ENCODE measurements at regions not wholly inside any gene's neighbourhood (a gene's known extent, or its start where the extent isn't known, plus 50 kb on each side); places are given as distances from the start of the nearest gene placed in this dataset.

GRCh38 chr4:177555007-177555574, 112.9 kb upstream of the AGA start:
- no peak overlapping the region for H3K23ac ChIP-seq (ENCODE audit: low read depth, low read length, poor library complexity)
- H2BK120ac ChIP-seq (ENCODE audit: low read depth, low read length), result no peak overlapping the region
- no peak overlapping the region for H3K4me2 ChIP-seq (ENCODE audit: insufficient read depth, low read length, poor library complexity, severe bottlenecking)
- peaks cover 0 to 4% of the 10 kb centered on the region in 2 donors for H3K9me3 ChIP-seq (replicated peaks in 1 of 2; ENCODE audit: control insufficient read depth in 2 of 2, insufficient read depth in 1 of 2, low read depth in 1 of 2, low read length in 2 of 2)
- no peak overlapping the region for H2AFZ ChIP-seq (ENCODE audit: low read length)
- H3K4me3 ChIP-seq (ENCODE audit: low read length in 2 of 2), result no peak overlapping the region
- H3K14ac ChIP-seq (ENCODE audit: low read length), result no peak overlapping the region
- no peak overlapping the region for H4K91ac ChIP-seq (ENCODE audit: low read depth, low read length, poor library complexity)
- H4K8ac ChIP-seq (ENCODE audit: low read depth, low read length), result no peak overlapping the region
- H3K18ac ChIP-seq (ENCODE audit: low read length), result no peak overlapping the region
- no peaks in the 10 kb centered on the region for H3K79me1 ChIP-seq (ENCODE audit: low read depth, low read length)
- peaks cover 0 to 4% of the 10 kb centered on the region in 2 donors for H3K4me1 ChIP-seq (ENCODE audit: control insufficient read depth in 2 of 2, insufficient read depth in 1 of 2, low read depth in 1 of 2, low read length in 2 of 2)
- H3K36me3 ChIP-seq (replicated peaks in 1 of 2; ENCODE audit: control insufficient read depth in 2 of 2, insufficient read depth in 2 of 2, low read length in 2 of 2), result no peaks in the 10 kb centered on the region
- no CpG with 5 or more reads among the region's 2 CpGs for WGBS, 2 donors (ENCODE audit: extremely low coverage in 2 of 2, insufficient read length in 2 of 2, insufficient replicate concordance in 1 of 2)
- H3K9ac ChIP-seq (ENCODE audit: low read depth, low read length, poor library complexity), result no peak overlapping the region
- peak; percentile 12 for DNase-seq (ENCODE audit: low spot score)
- no peak overlapping the region for H2BK15ac ChIP-seq (ENCODE audit: low read length)
- H3K4ac ChIP-seq (ENCODE audit: low read length), result no peak overlapping the region
- no peaks in the 10 kb centered on the region for H3K27me3 ChIP-seq (ENCODE audit: control insufficient read depth in 3 of 3, insufficient read depth in 3 of 3, low read depth in 1 of 3, low read length in 3 of 3)
- H2AK5ac ChIP-seq (ENCODE audit: low read depth, low read length), result no peak overlapping the region
- no peak overlapping the region for H2BK12ac ChIP-seq (ENCODE audit: low read length)
- H2BK5ac ChIP-seq (ENCODE audit: low read length), result no peak overlapping the region
- no peak overlapping the region for H3K27ac ChIP-seq (replicated peaks; ENCODE audit: low read length)

- no peak overlapping the region for H4K91ac ChIP-seq (ENCODE audit: low read depth, low read length, poor library complexity)
- no peak overlapping the region for H3K23ac ChIP-seq (ENCODE audit: low read depth, low read length, poor library complexity)
- no peak overlapping the region for H3K18ac ChIP-seq (ENCODE audit: low read length)
- H2AFZ ChIP-seq (ENCODE audit: low read length), result no peak overlapping the region
- H2AK5ac ChIP-seq (ENCODE audit: low read depth, low read length), result no peak overlapping the region
- H3K36me3 ChIP-seq (replicated peaks in 1 of 2; ENCODE audit: control insufficient read depth in 2 of 2, insufficient read depth in 2 of 2, low read length in 2 of 2), result no peaks in the 10 kb centered on the region
- H3K4me2 ChIP-seq (ENCODE audit: insufficient read depth, low read length, poor library complexity, severe bottlenecking), result no peak overlapping the region
- no peak overlapping the region for H2BK5ac ChIP-seq (ENCODE audit: low read length)
- no peak overlapping the region for H2BK120ac ChIP-seq (ENCODE audit: low read depth, low read length)
- peaks cover 0 to 4% of the 10 kb centered on the region in 2 donors for H3K9me3 ChIP-seq (replicated peaks in 1 of 2; ENCODE audit: control insufficient read depth in 2 of 2, insufficient read depth in 1 of 2, low read depth in 1 of 2, low read length in 2 of 2)
- DNase-seq (ENCODE audit: low spot score), result no peak
- no peaks in the 10 kb centered on the region for H3K27me3 ChIP-seq (ENCODE audit: control insufficient read depth in 3 of 3, insufficient read depth in 3 of 3, low read depth in 1 of 3, low read length in 3 of 3)
- H3K4me1 ChIP-seq (ENCODE audit: control insufficient read depth in 2 of 2, insufficient read depth in 1 of 2, low read depth in 1 of 2, low read length in 2 of 2), result peaks cover 0 to 4% of the 10 kb centered on the region in 2 donors
- H3K4me3 ChIP-seq (ENCODE audit: low read length in 2 of 2), result no peak overlapping the region
- no peak overlapping the region for H2BK12ac ChIP-seq (ENCODE audit: low read length)
- H4K8ac ChIP-seq (ENCODE audit: low read depth, low read length), result no peak overlapping the region
- H2BK15ac ChIP-seq (ENCODE audit: low read length), result no peak overlapping the region
- H3K9ac ChIP-seq (ENCODE audit: low read depth, low read length, poor library complexity), result no peak overlapping the region
- no peak overlapping the region for H3K27ac ChIP-seq (replicated peaks; ENCODE audit: low read length)
- H3K79me1 ChIP-seq (ENCODE audit: low read depth, low read length), result no peaks in the 10 kb centered on the region
- H3K4ac ChIP-seq (ENCODE audit: low read length), result no peak overlapping the region
- peak overlapping the region; percentile 63 for H3K14ac ChIP-seq (ENCODE audit: low read length)
- no CpG with 5 or more reads among the region's 21 CpGs for WGBS, 2 donors (ENCODE audit: extremely low coverage in 2 of 2, insufficient read length in 2 of 2, insufficient replicate concordance in 1 of 2)
Observed at GRCh38 chr4:177557416-177557815, 115.2 kb upstream of the AGA start.

GRCh38 chr4:177558995-177559394, 116.8 kb upstream of the AGA start:
- no peak overlapping the region for H3K4me3 ChIP-seq (ENCODE audit: low read length in 2 of 2)
- H3K4ac ChIP-seq (ENCODE audit: low read length), result no peak overlapping the region
- H2BK5ac ChIP-seq (ENCODE audit: low read length), result no peak overlapping the region
- DNase-seq (ENCODE audit: low spot score), result no peak
- H3K27ac ChIP-seq (replicated peaks; ENCODE audit: low read length), result no peak overlapping the region
- no peak overlapping the region for H3K18ac ChIP-seq (ENCODE audit: low read length)
- H3K9me3 ChIP-seq (replicated peaks in 1 of 2; ENCODE audit: control insufficient read depth in 2 of 2, insufficient read depth in 1 of 2, low read depth in 1 of 2, low read length in 2 of 2), result peaks cover 0 to 4% of the 10 kb centered on the region in 2 donors
- no peak overlapping the region for H3K14ac ChIP-seq (ENCODE audit: low read length)
- no peak overlapping the region for H3K4me2 ChIP-seq (ENCODE audit: insufficient read depth, low read length, poor library complexity, severe bottlenecking)
- H3K9ac ChIP-seq (ENCODE audit: low read depth, low read length, poor library complexity), result no peak overlapping the region
- H4K91ac ChIP-seq (ENCODE audit: low read depth, low read length, poor library complexity), result no peak overlapping the region
- no CpG with 5 or more reads among the region's 3 CpGs for WGBS, 2 donors (ENCODE audit: extremely low coverage in 2 of 2, insufficient read length in 2 of 2, insufficient replicate concordance in 1 of 2)
- no peak overlapping the region for H2AK5ac ChIP-seq (ENCODE audit: low read depth, low read length)
- H3K27me3 ChIP-seq (ENCODE audit: control insufficient read depth in 3 of 3, insufficient read depth in 3 of 3, low read depth in 1 of 3, low read length in 3 of 3), result no peaks in the 10 kb centered on the region
- H2AFZ ChIP-seq (ENCODE audit: low read length), result peak overlapping the region; percentile 36
- no peak overlapping the region for H2BK120ac ChIP-seq (ENCODE audit: low read depth, low read length)
- H3K36me3 ChIP-seq (replicated peaks in 1 of 2; ENCODE audit: control insufficient read depth in 2 of 2, insufficient read depth in 2 of 2, low read length in 2 of 2), result no peaks in the 10 kb centered on the region
- H2BK12ac ChIP-seq (ENCODE audit: low read length), result no peak overlapping the region
- no peaks in the 10 kb centered on the region for H3K79me1 ChIP-seq (ENCODE audit: low read depth, low read length)
- no peak overlapping the region for H3K23ac ChIP-seq (ENCODE audit: low read depth, low read length, poor library complexity)
- peaks cover 0 to 4% of the 10 kb centered on the region in 2 donors for H3K4me1 ChIP-seq (ENCODE audit: control insufficient read depth in 2 of 2, insufficient read depth in 1 of 2, low read depth in 1 of 2, low read length in 2 of 2)
- H2BK15ac ChIP-seq (ENCODE audit: low read length), result no peak overlapping the region
- no peak overlapping the region for H4K8ac ChIP-seq (ENCODE audit: low read depth, low read length)

- H2BK120ac ChIP-seq (ENCODE audit: low read depth, low read length), result no peak overlapping the region
- H3K36me3 ChIP-seq (replicated peaks in 1 of 2; ENCODE audit: control insufficient read depth in 2 of 2, insufficient read depth in 2 of 2, low read length in 2 of 2), result no peaks in the 10 kb centered on the region
- H3K18ac ChIP-seq (ENCODE audit: low read length), result no peak overlapping the region
- H3K79me1 ChIP-seq (ENCODE audit: low read depth, low read length), result no peaks in the 10 kb centered on the region
- no peak overlapping the region for H3K14ac ChIP-seq (ENCODE audit: low read length)
- WGBS, 2 donors (ENCODE audit: extremely low coverage in 2 of 2, insufficient read length in 2 of 2, insufficient replicate concordance in 1 of 2), result no CpG with 5 or more reads among the region's 4 CpGs
- no peak overlapping the region for H3K23ac ChIP-seq (ENCODE audit: low read depth, low read length, poor library complexity)
- peaks cover 0 to 3% of the 10 kb centered on the region in 2 donors for H3K9me3 ChIP-seq (replicated peaks in 1 of 2; ENCODE audit: control insufficient read depth in 2 of 2, insufficient read depth in 1 of 2, low read depth in 1 of 2, low read length in 2 of 2)
- H3K4me3 ChIP-seq (ENCODE audit: low read length in 2 of 2), result no peak overlapping the region
- no peak overlapping the region for H2BK12ac ChIP-seq (ENCODE audit: low read length)
- no peak overlapping the region for H4K8ac ChIP-seq (ENCODE audit: low read depth, low read length)
- H3K4me2 ChIP-seq (ENCODE audit: insufficient read depth, low read length, poor library complexity, severe bottlenecking), result no peak overlapping the region
- H2AFZ ChIP-seq (ENCODE audit: low read length), result no peak overlapping the region
- H4K91ac ChIP-seq (ENCODE audit: low read depth, low read length, poor library complexity), result no peak overlapping the region
- H3K4ac ChIP-seq (ENCODE audit: low read length), result no peak overlapping the region
- DNase-seq (ENCODE audit: low spot score), result no peak
- no peak overlapping the region for H3K27ac ChIP-seq (replicated peaks; ENCODE audit: low read length)
- H3K27me3 ChIP-seq (ENCODE audit: control insufficient read depth in 3 of 3, insufficient read depth in 3 of 3, low read depth in 1 of 3, low read length in 3 of 3), result no peaks in the 10 kb centered on the region
- no peak overlapping the region for H2BK15ac ChIP-seq (ENCODE audit: low read length)
- H3K9ac ChIP-seq (ENCODE audit: low read depth, low read length, poor library complexity), result no peak overlapping the region
- H2BK5ac ChIP-seq (ENCODE audit: low read length), result no peak overlapping the region
- H2AK5ac ChIP-seq (ENCODE audit: low read depth, low read length), result no peak overlapping the region
- H3K4me1 ChIP-seq (ENCODE audit: control insufficient read depth in 2 of 2, insufficient read depth in 1 of 2, low read depth in 1 of 2, low read length in 2 of 2), result peaks cover 0 to 4% of the 10 kb centered on the region in 2 donors
Observed at GRCh38 chr4:177562163-177562562, 119.9 kb upstream of the AGA start.

Measured in neuronal stem cell (in vitro differentiated cells).